Fibroblast of lung (primary cell): ENCODE measurements at regions not wholly inside any gene's neighbourhood (a gene's known extent, or its start where the extent isn't known, plus 50 kb on each side); places are given as distances from the start of the nearest gene placed in this dataset.

Source experiments
- CTCF ChIP-seq, 2 donors: IDR thresholded peaks in 1 of 2; conservative IDR thresholded peaks in 1 of 2; 1 replicate in 1 of 2; 2 replicates in 1 of 2; pipeline ENCODE4 v1.5.1; 2011 to 2012; ENCODE audit warnings: low read length in 2 of 2, control low read depth in 1 of 2, inconsistent platforms in 1 of 2, low read depth in 1 of 2, mild to moderate bottlenecking in 1 of 2
- EZH2 ChIP-seq: IDR thresholded peaks from 2 replicates; pipeline ENCODE4 v1.5.1; 2012; ENCODE audit warnings: low read length, control low read depth, mild to moderate bottlenecking; ENCODE audit errors: missing control alignments

DNA sequence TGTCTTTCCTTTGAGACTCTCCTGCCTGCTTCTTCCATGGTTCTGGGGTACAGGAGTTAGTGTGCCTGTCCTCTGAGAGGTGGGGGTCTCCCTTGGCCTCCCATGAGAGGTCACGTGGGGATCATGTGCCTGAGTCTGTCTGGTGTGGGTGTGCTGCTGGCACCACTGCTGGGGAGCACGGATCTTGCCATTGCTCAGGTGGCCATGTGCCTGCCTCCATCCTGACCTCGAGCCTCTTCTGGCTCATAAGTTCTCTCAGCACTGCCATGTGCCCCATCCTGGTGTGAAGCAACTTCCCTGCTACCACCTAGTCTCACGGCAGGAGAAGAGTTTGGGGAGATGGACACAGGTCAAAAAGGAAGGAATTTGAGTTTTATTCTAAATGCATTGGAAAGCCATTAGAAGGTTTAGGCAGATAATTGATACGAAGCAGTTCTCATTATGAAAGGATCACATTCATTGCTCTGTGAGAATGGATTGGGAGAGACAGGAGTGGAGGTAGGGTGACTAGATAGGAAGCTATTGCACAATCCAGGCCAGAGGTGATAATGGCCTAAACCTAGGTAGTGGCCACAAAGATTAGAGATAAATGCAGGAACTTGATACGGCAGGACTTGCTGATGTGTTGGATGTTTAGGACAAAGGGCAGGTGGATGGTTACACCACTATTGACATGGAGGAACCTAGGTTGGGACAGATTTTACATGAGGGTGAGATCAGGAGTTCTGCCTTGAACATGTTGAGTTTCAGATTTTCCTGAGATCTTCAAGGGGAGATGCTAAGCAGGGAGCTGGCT is 173.0 kb upstream of the RORA start:
- TF ChIP-seq CTCF (conservative IDR thresholded peaks at IDR 0.05 in 1 of 2, IDR thresholded peaks at IDR 0.05 in 1 of 2; ENCODE audit: low read depth in 1 of 2, low read length in 2 of 2) (no peak), EZH2 (no peak)
